ENCODE measurements at regions not wholly inside any gene's neighbourhood (a gene's known extent, or its start where the extent isn't known, plus 50 kb on each side); places are given as distances from the start of the nearest gene placed in this dataset.
"Not testable (repeated sequence)": the region's sequence is repeated elsewhere in the genome, so short reads cannot be mapped to it uniquely, and the experiment has no call there.

DNA sequence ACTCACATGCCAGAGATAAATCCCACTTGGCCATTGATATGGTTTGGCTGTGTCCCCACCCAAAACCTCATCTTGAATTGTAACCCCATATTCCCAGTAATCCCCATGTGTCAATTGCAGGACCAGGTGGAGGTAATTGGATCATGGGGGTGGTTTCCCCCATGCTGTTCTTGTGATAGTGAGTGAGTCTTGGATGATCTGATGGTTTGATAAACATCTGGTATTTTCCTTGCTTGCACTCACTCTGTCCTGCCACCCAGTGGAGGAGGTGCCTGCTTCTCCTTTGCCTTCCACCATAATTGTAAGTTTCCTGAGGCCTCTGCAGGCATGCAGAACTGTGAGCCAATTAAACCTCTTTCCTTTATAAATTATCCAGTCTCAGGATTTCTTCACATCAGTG lies 50.4 kb upstream of the B3GAT2 start:
- not testable (repeated sequence) for H3K4me3 ChIP-seq (ENCODE audit: low read depth, low read length); DNase-seq (ENCODE audit: low read depth)

DNA sequence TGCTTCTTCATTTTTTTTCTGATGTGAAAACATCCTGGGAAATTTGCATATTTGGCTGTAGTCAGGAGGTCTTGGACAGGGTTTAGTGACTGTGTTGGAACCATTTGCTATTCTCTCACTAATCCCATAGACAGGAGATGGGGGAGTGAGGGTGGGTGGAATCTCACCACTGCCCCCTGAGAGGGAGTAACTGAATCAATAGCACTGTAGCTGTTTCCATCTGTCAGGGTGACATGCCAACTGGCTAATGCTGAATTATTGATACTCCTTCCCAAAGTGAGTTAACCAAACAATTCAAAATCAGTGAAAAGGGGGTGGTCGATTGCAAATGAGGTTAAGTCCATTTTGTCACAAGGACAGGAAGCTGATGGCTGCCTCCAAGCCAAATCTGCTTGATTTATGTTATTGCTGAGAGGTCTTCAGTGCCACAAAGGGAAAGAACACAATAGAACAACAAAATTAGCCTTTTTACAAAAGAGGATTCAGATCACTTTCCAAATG lies 55.1 kb upstream of the B3GAT2 start:
- H3K4me3 ChIP-seq (ENCODE audit: low read depth, low read length) = no peak overlapping the region
- DNase-seq (ENCODE audit: low read depth) = no peak
- TF ChIP-seq, protein P1, sequence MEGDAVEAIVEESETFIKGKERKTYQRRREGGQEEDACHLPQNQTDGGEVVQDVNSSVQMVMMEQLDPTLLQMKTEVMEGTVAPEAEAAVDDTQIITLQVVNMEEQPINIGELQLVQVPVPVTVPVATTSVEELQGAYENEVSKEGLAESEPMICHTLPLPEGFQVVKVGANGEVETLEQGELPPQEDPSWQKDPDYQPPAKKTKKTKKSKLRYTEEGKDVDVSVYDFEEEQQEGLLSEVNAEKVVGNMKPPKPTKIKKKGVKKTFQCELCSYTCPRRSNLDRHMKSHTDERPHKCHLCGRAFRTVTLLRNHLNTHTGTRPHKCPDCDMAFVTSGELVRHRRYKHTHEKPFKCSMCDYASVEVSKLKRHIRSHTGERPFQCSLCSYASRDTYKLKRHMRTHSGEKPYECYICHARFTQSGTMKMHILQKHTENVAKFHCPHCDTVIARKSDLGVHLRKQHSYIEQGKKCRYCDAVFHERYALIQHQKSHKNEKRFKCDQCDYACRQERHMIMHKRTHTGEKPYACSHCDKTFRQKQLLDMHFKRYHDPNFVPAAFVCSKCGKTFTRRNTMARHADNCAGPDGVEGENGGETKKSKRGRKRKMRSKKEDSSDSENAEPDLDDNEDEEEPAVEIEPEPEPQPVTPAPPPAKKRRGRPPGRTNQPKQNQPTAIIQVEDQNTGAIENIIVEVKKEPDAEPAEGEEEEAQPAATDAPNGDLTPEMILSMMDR (IDR thresholded peaks at IDR 0.05; ENCODE audit: insufficient read depth, low read depth, low read length, missing control alignments) = no peak

DNA sequence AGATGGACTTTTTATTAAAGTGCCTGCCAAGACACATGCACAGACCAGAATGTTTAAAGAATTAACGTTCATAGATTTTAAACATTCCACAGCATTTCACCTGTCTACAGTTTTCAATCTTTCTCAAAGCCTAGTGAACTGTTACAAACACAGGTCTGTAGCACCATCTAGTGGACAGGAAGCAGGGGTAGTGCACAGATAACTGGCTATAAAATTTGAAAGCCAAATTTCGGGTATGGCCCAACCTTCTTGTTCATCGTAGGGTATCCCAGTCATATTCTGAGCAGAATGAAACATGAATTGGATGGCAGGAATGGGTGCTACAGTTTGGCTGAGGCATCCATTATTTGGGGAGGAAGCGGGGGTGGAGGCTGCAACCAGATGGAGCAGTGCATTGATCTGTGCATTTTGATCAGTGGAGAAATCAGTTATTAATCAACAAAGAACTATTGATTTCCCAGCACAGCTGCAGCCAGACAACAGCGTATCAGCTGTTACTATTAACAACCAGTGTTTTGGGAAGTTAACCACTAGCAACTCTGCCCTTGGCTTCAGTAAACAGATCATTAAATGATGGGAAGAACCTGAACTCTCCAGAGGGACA lies 56.1 kb upstream of the B3GAT2 start:
- H3K4me3 ChIP-seq (ENCODE audit: low read depth, low read length) = no peak overlapping the region
- DNase-seq (ENCODE audit: low read depth) = peak; percentile 66
- TF ChIP-seq, protein P1 (IDR thresholded peaks at IDR 0.05; ENCODE audit: insufficient read depth, low read depth, low read length, missing control alignments) = peak; percentile 78

DNA sequence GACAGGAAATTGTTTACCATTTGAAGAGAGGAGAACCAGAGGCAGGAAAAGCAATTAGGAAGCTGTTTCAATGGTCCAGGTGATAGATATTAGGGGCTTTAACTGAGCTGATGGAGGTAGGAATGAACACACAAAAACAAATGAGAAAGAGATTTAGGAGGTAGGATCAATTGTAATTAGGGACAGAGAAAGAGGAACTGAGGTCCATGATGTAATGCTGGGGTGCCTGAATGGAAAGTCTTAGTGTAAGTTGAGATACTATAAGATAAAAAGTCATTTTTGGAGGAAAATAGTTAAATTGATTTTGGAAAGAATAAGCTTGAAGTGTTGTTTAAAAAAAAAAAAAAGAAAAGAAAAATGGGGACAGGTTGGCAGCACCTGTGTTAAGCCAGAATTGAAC lies 58.5 kb upstream of the B3GAT2 start:
- TF ChIP-seq, protein P1 (IDR thresholded peaks at IDR 0.05; ENCODE audit: insufficient read depth, low read depth, low read length, missing control alignments) = no peak
- no peak overlapping the region for H3K4me3 ChIP-seq (ENCODE audit: low read depth, low read length)
- no peak for DNase-seq (ENCODE audit: low read depth)

DNA sequence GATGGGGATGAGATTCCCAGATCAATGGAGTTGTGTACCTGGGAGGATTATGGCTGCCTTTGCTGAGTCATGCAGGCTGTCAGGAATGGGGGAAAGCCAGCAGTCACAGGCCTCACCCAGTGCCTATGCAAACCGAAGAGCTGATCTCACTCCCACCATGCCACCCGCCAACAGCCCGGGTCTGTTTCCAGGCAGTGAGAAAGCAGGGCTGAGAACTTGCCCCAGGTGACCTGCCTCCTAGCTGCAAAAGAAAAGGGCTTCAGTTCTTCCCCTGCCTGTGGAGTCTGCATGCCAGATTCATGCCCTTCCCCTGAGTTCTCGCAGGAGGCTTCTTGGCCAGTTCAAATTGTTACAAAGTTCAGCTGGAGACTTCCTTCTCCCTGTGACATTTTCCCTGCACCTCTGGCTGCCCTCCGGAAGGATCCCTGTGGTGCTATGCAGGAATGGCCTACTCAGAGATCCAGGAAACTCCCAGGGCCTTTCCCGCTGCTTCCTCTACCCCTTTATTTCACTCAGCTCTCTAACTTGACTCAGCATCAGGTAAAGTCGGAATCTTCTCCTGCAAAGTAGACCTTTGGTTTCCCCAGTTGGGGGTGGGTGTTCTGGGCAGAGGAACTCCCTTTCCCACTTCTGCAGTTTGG lies 71.5 kb upstream of the B3GAT2 start:
- no peak for DNase-seq (ENCODE audit: low read depth)
- no peak overlapping the region for H3K4me3 ChIP-seq (ENCODE audit: low read depth, low read length)
- TF ChIP-seq, protein P1 (IDR thresholded peaks at IDR 0.05; ENCODE audit: insufficient read depth, low read depth, low read length, missing control alignments) = no peak

DNA sequence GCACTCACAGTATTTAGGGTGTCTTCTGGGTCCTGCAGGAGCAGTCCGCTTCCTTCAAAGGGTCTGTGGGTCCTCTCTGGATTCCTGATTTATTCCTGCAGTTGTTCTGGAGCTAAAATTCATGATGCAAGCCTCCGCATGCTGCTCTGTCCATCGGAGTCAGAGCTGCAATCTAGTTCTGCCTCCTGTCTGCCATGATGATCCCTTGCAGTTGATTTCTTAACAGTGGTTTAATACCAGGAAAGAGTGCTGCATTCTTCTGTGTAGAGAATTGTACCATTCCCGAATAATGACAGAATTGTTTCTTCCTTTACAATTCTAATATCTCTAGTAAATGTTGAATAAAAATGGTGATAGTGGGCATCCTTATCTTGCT lies 72.0 kb upstream of the B3GAT2 start:
- H3K4me3 ChIP-seq (ENCODE audit: low read depth, low read length) = no peak overlapping the region
- no peak for DNase-seq (ENCODE audit: low read depth)
- TF ChIP-seq, protein P1 (IDR thresholded peaks at IDR 0.05; ENCODE audit: insufficient read depth, low read depth, low read length, missing control alignments) = no peak

DNA sequence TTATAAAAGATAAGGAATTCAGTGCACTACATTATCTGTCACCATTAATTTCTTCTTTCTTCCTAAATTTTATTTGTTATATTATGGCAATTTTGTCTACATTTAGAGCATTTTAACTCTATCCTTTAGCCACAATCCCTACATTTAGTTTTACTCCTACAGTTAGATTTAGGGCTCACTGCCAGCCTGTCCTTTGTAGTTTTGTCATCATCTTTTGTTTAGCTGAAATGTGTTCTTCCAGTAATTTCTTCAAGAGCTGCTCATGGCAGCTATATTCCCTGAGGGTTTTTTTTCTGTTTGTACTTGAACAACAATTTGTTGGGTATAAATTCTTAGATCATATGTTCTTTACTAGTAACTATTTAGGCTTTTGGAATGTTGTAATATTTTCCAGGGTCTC lies 72.7 kb upstream of the B3GAT2 start:
- no peak overlapping the region for H3K4me3 ChIP-seq (ENCODE audit: low read depth, low read length)
- TF ChIP-seq, protein P1 (IDR thresholded peaks at IDR 0.05; ENCODE audit: insufficient read depth, low read depth, low read length, missing control alignments) = no peak
- DNase-seq (ENCODE audit: low read depth) = no peak

Data from GM12865 (cell line).